ENCODE measurements at regions not wholly inside any gene's neighbourhood (a gene's known extent, or its start where the extent isn't known, plus 50 kb on each side); places are given as distances from the start of the nearest gene placed in this dataset.

GRCh38 chr7:65746398-65746669, 126.5 kb upstream of the VKORC1L1 start:
- no peak for TF ChIP-seq REST (IDR thresholded peaks at IDR 0.05; ENCODE audit: insufficient read depth in 1 of 2, low read depth in 2 of 2, low read length in 1 of 2)
- no peak for TF ChIP-seq CTCF (IDR thresholded peaks at IDR 0.05)
- TF ChIP-seq POLR2AphosphoS5 (IDR thresholded peaks at IDR 0.05; ENCODE audit: low read depth, low read length), result no peak
- no peak for TF ChIP-seq SIN3A (IDR thresholded peaks at IDR 0.05; ENCODE audit: borderline replicate concordance, insufficient read depth, low read depth, low read length)
